WTC11 (cell line): ENCODE measurements at regions not wholly inside any gene's neighbourhood (a gene's known extent, or its start where the extent isn't known, plus 50 kb on each side); places are given as distances from the start of the nearest gene placed in this dataset.

Source experiments
- CREM ChIP-seq: sonication (generic); formaldehyde crosslinking; IDR thresholded peaks from 2 replicates; pipeline ENCODE4 v1.8.1; 2022; ENCODE audit warnings: mild to moderate bottlenecking, missing genetic modification reagents, moderate library complexity
- CTCF ChIP-seq: fragments of 200-600 bp; IDR thresholded peaks from 2 replicates; pipeline ENCODE4 v1.8.0; 2022; ENCODE audit warnings: antibody characterized with exemption
- TEAD1 ChIP-seq: sonication (generic); formaldehyde crosslinking; IDR thresholded peaks from 2 replicates; pipeline ENCODE4 v1.8.0; 2022; ENCODE audit warnings: mild to moderate bottlenecking, missing genetic modification reagents
- ZNF138 ChIP-seq: sonication (generic); formaldehyde crosslinking; conservative IDR thresholded peaks from 2 replicates; pipeline ENCODE4 v1.8.1; 2022; ENCODE audit warnings: mild to moderate bottlenecking, moderate library complexity, missing genetic modification reagents
- TF ChIP-seq, protein P1 (sequence below): sonication (generic); formaldehyde crosslinking; IDR thresholded peaks from 2 replicates; pipeline ENCODE4 v1.8.1; 2022; ENCODE audit warnings: mild to moderate bottlenecking, moderate library complexity, missing genetic modification reagents

GRCh38 chr16:73526011-73526804 is 478.3 kb upstream of the ZFHX3 start:
- no peak for TF ChIP-seq CTCF
- TF ChIP-seq, protein P1, sequence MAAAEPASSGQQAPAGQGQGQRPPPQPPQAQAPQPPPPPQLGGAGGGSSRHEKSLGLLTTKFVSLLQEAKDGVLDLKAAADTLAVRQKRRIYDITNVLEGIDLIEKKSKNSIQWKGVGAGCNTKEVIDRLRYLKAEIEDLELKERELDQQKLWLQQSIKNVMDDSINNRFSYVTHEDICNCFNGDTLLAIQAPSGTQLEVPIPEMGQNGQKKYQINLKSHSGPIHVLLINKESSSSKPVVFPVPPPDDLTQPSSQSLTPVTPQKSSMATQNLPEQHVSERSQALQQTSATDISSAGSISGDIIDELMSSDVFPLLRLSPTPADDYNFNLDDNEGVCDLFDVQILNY (CRISPR knock-in tag): no peak
- TF ChIP-seq ZNF138 (CRISPR knock-in tag): no peak
- TF ChIP-seq TEAD1 (CRISPR knock-in tag): no peak
- no peak for TF ChIP-seq CREM (CRISPR knock-in tag)
